ENCODE measurements at regions not wholly inside any gene's neighbourhood (a gene's known extent, or its start where the extent isn't known, plus 50 kb on each side); places are given as distances from the start of the nearest gene placed in this dataset.
A peak's percentile ranks its signal among the peaks of the same experiment; 100 is the strongest.

DNA sequence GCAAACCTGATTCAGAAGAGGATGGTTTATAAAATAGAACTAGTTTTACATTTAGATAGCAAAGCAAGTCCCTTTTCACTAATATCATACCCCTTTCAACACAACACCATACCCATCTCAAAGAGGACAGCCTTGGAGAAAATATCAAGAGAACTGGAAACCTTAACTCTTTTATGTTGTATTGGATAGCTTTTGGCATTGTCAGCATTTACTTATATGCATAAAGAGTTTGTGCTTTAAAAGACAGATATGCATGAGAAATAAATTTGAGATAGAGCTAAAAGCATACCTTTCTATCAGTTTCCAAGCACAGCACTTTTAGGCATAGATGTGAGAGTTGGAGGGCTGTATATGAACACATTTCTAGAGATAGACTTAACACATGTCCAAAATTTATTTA, 799.3 kb upstream of the ACO1 start:
- POLR2A ChIA-PET (ENCODE audit: partially characterized antibody): no interaction called here
- Histone ChIP-seq H3K4me3 (ENCODE audit: extremely low read depth in 1 of 4, insufficient read depth in 2 of 4, low read depth in 3 of 4, low read length in 4 of 4) (no peak overlapping the region), H3K4ac (replicated peaks; ENCODE audit: insufficient read length, low read depth, low read length) (no peak overlapping the region), H3K9ac (replicated peaks in 1 of 4; ENCODE audit: extremely low read depth in 1 of 4, low read depth in 3 of 4, low read length in 3 of 4) (no peak overlapping the region), H2BK5ac (ENCODE audit: low read depth, low read length) (no peak overlapping the region), H3K56ac (replicated peaks; ENCODE audit: insufficient read length, low read depth, low read length) (no peak overlapping the region), H3K4me2 (ENCODE audit: insufficient read depth in 1 of 2, low read depth in 2 of 2, low read length in 2 of 2) (no peak overlapping the region), H3K4me1 (replicated peaks in 1 of 4; ENCODE audit: control insufficient read depth in 3 of 4, insufficient read depth in 4 of 4, low read length in 3 of 4) (no peaks in the 10 kb centered on the region), H2AFZ (ENCODE audit: low read length) (no peak overlapping the region), H4K5ac (ENCODE audit: insufficient read length, low read depth, low read length) (no peak overlapping the region), H2BK20ac (ENCODE audit: low read length) (no peak overlapping the region), H4K91ac (replicated peaks; ENCODE audit: insufficient read length, low read length) (no peak overlapping the region), H3K79me2 (ENCODE audit: control insufficient read depth in 1 of 2, insufficient read depth in 2 of 2, low read length in 2 of 2) (no peaks in the 10 kb centered on the region), H3K18ac (ENCODE audit: extremely low read depth, low read length) (no peak overlapping the region), H3K36me3 (ENCODE audit: control insufficient read depth in 2 of 4, insufficient read depth in 4 of 4, low read length in 3 of 4) (no peaks in the 10 kb centered on the region), H2BK120ac (replicated peaks; ENCODE audit: low read depth, low read length) (no peak overlapping the region), H3K23ac (ENCODE audit: insufficient read length) (no peak overlapping the region), H3K27me3 (replicated peaks in 1 of 4; ENCODE audit: control insufficient read depth in 3 of 4, extremely low read depth in 1 of 4, insufficient read depth in 3 of 4, low read length in 3 of 4) (no peaks in the 10 kb centered on the region), H3K9me3 (ENCODE audit: insufficient read depth in 2 of 2, low read depth in 1 of 2, low read length in 1 of 2) (no peaks in the 10 kb centered on the region), H4K20me1 (replicated peaks in 1 of 2; ENCODE audit: control insufficient read depth in 1 of 2, insufficient read depth in 2 of 2, low read length in 2 of 2) (no peaks in the 10 kb centered on the region), H2BK12ac (ENCODE audit: low read depth, low read length) (no peak overlapping the region), H2BK15ac (ENCODE audit: low read length) (no peak overlapping the region), H3K14ac (ENCODE audit: insufficient read length) (no peak overlapping the region), H3K23me2 (ENCODE audit: low read depth, low read length) (no peaks in the 10 kb centered on the region), H3K79me1 (ENCODE audit: low read depth, low read length) (no peaks in the 10 kb centered on the region), H4K8ac (ENCODE audit: extremely low read depth, insufficient read depth, low read length) (no peak overlapping the region), H2AK5ac (ENCODE audit: low read depth, low read length) (no peak overlapping the region), H3K27ac (ENCODE audit: low read depth, low read length) (no peak overlapping the region)
- DNase-seq (ENCODE audit: low read depth in 1 of 2, low spot score in 2 of 2): no peak
- CTCF ChIA-PET (ENCODE audit: partially characterized antibody): no interaction called here
- peak; percentile 8; the same call in 1 of the 2 replicates for TF ChIP-seq MAFK (IDR thresholded peaks at IDR 0.05; ENCODE audit: low read depth, low read length)
- TF ChIP-seq, protein P1, sequence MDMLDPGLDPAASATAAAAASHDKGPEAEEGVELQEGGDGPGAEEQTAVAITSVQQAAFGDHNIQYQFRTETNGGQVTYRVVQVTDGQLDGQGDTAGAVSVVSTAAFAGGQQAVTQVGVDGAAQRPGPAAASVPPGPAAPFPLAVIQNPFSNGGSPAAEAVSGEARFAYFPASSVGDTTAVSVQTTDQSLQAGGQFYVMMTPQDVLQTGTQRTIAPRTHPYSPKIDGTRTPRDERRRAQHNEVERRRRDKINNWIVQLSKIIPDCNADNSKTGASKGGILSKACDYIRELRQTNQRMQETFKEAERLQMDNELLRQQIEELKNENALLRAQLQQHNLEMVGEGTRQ (IDR thresholded peaks at IDR 0.05; ENCODE audit: low read length): no peak
- no peak for FAIRE-seq
